RWPE1 (cell line): ENCODE measurements at regions not wholly inside any gene's neighbourhood (a gene's known extent, or its start where the extent isn't known, plus 50 kb on each side); places are given as distances from the start of the nearest gene placed in this dataset.

Source experiments
- CTCF ChIA-PET: fragments of 350-600 bp; sonication (Branson Sonifier 250); formaldehyde crosslinking; extraction: SDS; loops from one replicate; lab custom pipeline; 2021; lab: Yijun Ruan, JAX
- POLR2A ChIA-PET: fragments of 400-600 bp; formaldehyde crosslinking; extraction: SDS; loops from one replicate; lab custom pipeline; 2020; ENCODE audit warnings: antibody characterized with exemption; ENCODE audit not compliant: low non-redundant PET; lab: Yijun Ruan, JAX
- DNase-seq: peaks from one replicate; pipeline ENCODE4 v3.0.0; 2012; ENCODE audit warnings: low spot score
- H3K27ac ChIP-seq: fragments of 450-650 bp; 2 replicates; pipeline ENCODE4 v1.5.1; 2017
- TF ChIP-seq, protein P1 (sequence below): fragments of 450-650 bp; conservative IDR thresholded peaks from 2 replicates; pipeline ENCODE4 v1.5.1; 2017; ENCODE audit warnings: low read depth, mild to moderate bottlenecking

DNA sequence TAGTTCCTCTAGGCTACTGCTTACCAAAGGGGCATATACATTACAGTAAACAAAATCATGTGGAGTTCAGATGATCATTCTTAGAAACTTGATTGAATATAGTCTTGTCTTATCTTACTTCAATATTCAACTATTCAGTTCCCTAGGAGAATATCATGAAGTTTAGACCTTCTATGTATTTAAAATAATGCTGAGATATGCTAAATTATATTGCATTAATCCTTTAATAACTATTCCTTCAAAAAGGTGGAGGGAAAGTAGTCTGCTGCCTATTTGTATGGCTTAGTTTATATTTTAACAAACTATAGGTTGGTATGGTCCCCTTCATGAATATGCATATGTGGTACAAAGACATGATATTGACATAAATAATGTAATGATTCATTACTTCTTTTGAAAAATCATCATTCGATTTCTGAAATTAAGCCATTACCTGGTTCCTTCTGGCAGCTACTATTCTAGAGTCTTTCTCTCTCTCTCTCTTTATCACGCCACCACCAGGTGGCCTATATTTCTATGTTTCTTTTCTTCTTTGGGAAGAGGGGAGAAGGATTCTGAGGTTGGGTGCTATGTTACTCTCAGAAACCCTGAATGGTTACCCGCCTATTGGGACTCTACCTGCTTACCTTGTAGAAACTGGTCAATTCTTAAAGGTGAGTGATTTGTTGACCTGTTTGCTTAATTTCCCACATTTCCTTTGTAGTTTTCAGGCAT, 855.8 kb downstream of the HACE1 start:
- no peak overlapping the region for H3K27ac ChIP-seq
- ChIA-PET POLR2A (no interaction called here), CTCF (no interaction called here)
- TF ChIP-seq, protein P1, sequence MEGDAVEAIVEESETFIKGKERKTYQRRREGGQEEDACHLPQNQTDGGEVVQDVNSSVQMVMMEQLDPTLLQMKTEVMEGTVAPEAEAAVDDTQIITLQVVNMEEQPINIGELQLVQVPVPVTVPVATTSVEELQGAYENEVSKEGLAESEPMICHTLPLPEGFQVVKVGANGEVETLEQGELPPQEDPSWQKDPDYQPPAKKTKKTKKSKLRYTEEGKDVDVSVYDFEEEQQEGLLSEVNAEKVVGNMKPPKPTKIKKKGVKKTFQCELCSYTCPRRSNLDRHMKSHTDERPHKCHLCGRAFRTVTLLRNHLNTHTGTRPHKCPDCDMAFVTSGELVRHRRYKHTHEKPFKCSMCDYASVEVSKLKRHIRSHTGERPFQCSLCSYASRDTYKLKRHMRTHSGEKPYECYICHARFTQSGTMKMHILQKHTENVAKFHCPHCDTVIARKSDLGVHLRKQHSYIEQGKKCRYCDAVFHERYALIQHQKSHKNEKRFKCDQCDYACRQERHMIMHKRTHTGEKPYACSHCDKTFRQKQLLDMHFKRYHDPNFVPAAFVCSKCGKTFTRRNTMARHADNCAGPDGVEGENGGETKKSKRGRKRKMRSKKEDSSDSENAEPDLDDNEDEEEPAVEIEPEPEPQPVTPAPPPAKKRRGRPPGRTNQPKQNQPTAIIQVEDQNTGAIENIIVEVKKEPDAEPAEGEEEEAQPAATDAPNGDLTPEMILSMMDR, result no peak
- no peak for DNase-seq

DNA sequence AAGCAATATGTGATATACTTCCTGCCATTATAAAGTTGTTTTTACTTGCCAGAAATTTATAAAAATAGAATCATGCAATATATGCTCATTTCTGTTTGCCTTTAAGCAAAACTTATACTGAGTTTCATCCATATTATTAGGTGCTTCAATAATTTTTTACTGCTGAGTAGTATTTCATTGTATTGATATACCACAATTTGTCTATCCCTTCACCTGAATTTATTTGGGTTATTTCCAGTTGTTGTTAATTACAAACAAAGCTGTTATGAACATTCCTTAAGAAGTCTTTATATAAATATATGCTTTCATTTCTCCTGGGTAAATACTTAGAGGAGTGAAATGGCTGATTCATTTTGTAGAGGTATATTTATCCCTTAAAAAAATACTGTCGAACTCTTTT, 864.1 kb downstream of the HACE1 start:
- CTCF ChIA-PET, result no interaction called here

DNA sequence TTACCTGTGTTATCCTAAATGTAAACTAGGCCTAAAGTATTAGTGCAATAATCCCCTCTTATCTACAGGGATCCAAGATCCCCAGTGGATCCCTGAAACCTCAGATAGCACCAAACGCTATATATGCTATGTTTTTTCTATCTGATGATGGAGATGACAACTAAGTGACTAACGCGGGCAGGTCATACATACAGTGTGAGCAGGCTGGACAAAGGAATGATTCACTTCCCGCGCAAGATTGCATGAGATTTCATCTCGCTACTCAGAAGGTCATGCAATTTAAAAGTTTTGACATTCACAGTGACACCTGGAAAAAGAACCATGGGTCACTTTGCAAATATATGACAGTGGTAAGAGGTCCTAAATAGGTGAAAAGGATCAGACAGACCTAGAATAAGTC, 875.9 kb downstream of the HACE1 start:
- ChIA-PET CTCF (no interaction called here), POLR2A (no interaction called here)
- H3K27ac ChIP-seq, result no peak overlapping the region
- TF ChIP-seq, protein P1, result no peak
- DNase-seq, result no peak

More for the DNA sequence above, 864.1 kb downstream of the HACE1 start:
- TF ChIP-seq, protein P1, result no peak
- no peak overlapping the region for H3K27ac ChIP-seq
- no peak for DNase-seq
- POLR2A ChIA-PET, result no interaction called here

DNA sequence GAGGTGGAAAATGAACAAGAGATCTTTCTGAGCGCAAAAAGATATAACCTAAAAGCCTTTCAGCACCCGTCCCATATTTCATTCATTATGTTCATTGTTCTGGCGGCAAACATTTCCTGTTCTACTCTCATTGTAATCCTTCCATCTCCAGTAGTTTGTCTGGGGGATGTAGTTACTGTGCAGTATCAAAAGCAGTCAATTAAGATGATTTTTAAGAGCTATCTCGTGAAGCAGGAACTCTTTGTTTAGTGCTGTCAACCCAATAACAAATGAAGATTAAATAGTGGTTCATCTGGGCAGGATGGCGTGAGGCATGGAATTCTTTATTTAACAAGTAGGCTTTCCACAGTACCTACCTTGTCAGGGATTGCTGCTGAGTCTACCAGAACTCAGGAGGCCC, 876.7 kb downstream of the HACE1 start:
- ChIA-PET POLR2A (no interaction called here), CTCF (no interaction called here)
- no peak overlapping the region for H3K27ac ChIP-seq
- DNase-seq, result no peak
- TF ChIP-seq, protein P1, result no peak

DNA sequence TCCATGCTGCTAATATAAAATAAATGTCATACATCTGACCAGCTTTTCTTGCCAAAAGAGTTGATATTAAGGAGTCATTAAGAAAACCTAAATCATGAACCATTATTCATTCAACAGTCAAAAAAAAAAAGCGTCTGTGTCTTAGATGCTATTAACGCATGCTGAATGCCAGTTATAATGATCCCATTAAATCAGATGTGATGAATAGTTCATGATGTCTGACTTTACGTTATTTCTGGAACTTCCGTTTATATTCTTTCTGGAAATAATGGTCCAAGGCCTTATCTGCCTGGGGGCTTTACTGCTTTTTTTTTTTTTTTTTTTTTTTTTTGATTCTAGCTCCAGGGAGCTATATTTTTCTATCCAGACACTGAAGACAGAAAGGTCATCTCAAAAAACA, 877.1 kb downstream of the HACE1 start:
- ChIA-PET CTCF (interaction anchor here (0.6 kb wide), 1 partner anchor 539 kb away, joined by 5 read pairs; no protein-coding TSS in a partner anchor), POLR2A (no interaction called here)
- DNase-seq, result no peak
- no peak overlapping the region for H3K27ac ChIP-seq
- TF ChIP-seq, protein P1, result no peak

GRCh38 chr6:103979308-103979707, 880.4 kb downstream of the HACE1 start:
- DNase-seq, result no peak
- no peak overlapping the region for H3K27ac ChIP-seq
- ChIA-PET CTCF (no interaction called here), POLR2A (no interaction called here)
- TF ChIP-seq, protein P1, result no peak
